GM19025 (cell line): ENCODE measurements at regions not wholly inside any gene's neighbourhood (a gene's known extent, or its start where the extent isn't known, plus 50 kb on each side); places are given as distances from the start of the nearest gene placed in this dataset.
A peak's percentile ranks its signal among the peaks of the same experiment; 100 is the strongest.

ENCODE experiments used
- ATAC-seq: cut with Tn5 transposase; IDR thresholded peaks from one replicate; pipeline ENCODE4 v1.9.1; 2021; ENCODE audit warnings: mild to moderate bottlenecking, low read depth, moderate library complexity; ENCODE audit not compliant: unreplicated experiment

DNA sequence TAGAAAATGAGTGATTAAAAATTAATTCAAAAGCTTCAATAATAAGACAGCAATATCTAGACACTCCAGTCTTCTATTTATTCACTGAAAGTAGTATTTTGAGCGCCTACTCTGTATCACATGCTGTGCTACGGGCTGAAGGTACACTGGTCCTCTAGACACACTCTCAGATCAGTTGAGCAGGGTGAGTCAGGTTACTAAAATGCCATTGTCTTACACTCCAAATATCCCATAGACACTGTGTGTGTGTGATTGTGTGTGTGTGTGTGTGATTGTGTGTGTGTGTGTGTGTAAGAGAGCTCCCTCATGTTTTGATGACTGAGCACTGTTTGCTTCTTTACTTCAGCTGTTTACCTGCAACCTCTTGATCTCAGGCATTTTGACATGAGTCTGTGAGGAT, 342.8 kb upstream of the BOD1L1 start:
- no peak for ATAC-seq

DNA sequence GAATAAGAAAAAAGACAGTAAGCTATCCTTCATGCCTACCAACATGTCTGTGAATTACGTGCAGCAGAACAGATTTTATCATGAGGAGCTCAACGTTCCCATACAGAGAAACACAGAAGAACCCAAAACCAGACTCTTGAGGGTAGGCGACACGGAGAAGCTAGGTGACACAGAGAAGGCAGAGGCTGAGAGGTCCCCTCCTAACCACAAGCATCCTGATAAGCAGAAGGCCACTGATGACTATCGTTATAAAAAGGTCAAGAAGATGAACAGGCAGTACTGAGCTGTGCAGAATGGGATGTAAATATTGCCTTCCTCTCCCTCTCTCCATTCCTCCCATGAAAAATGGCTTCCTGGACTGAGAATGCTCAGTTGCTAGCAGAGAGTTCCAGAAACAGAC, 350.2 kb upstream of the BOD1L1 start:
- no peak for ATAC-seq

GRCh38 chr4:13980317-13981310, 353.1 kb upstream of the BOD1L1 start:
- peak; percentile 80 for ATAC-seq

GRCh38 chr4:13981499-13981898, 354.0 kb upstream of the BOD1L1 start:
- no peak for ATAC-seq

GRCh38 chr4:13982010-13982409, 354.5 kb upstream of the BOD1L1 start:
- no peak for ATAC-seq

GRCh38 chr4:13983189-13983790, 355.8 kb upstream of the BOD1L1 start:
- no peak for ATAC-seq

- ATAC-seq: no peak
These were observed 357.7 kb upstream of the BOD1L1 start for GRCh38 chr4:13984991-13985800.

- no peak for ATAC-seq
These were observed 358.3 kb upstream of the BOD1L1 start for GRCh38 chr4:13985837-13986236.

GRCh38 chr4:13986548-13986947, 359.0 kb upstream of the BOD1L1 start:
- ATAC-seq: no peak

DNA sequence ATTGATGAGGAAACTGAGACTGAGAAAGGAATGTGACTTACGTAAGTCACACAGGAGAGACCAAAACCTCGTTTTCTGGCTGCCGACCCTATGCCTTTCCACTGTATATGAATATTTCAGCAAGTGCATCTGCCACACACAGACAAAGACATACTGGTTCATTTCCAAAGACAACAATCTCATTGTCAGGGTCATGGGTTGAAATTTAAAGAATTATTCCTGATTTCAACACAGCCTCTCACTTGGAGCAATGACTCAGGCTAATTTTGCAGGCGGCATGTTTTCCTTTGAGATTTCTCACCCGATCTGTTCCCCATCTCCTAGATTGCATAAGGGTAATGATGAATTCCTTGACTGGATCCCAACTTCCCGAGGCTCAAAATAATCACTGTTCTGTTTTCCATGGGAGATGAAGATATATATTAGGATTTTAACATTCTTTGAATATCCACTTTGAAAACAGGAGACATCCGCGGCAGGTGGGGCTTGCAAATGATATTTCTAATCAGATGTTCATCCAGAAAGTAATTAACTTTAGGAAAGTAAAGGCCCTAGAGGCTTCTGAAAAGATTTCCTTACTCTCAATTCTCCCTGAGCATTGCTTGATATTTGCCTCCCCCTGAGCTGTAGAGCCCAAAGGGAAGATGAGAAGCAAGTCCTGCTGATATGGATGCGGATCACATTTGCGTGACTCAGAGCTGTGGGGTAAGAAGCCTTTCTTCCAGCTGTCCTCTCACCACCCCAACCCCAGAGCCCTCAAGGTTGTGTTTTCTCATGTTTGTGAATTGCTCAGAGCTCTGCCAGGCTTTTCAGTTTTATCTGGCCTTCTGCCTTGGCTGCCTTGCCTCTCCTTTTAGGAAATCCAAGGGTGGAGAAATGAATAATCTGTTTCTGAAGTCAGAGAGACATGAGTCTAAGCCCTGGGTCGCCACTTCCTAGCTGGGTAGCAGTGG, 361.1 kb upstream of the BOD1L1 start:
- no peak for ATAC-seq

GRCh38 chr4:13989501-13989900, 362.0 kb upstream of the BOD1L1 start:
- ATAC-seq: no peak

DNA sequence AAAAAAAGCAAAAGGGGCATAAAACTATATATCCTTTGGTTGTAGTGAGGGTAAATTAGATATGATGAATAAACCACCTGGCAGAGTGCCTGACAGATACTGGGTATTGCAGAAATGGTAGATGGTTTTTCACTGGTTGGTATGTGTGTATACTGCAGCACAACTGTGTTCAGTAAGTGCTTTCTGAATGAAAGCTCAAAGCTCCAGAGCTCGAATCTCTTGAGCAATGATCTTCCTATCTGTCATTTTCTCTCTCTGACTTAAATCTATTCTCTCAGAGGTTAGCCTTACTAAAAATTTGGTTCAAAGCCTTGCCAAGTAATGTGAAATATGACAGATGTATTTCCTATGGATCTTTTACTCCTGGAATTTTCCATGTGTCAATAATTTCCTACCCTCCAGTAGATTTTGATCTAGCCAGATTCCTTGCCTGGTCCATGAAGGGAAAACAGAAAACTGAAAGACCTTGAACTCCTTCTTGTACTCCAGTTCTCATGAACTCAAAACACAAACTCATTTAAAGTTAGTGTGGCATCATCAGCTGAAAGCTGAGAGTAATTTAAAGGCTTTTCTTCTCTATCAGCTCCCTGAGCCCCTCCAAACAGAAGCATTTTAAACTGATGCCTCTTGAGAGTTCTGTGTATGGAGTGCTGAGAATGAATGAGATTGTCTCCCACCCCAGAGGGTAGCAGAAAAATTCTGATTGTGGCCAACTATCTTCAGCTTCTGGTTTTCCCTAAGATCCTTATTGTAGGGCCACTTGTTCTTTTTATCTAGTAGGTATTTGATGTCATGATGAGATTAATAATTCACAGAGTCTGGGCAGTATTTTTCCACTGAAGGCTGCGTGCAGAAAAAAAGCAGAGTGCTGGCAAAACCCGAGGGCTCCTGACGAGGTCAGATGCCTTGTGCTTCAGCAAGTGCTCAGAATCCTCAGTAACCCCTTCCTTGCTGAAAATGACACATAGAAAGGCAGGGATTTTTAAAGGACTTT, 363.4 kb upstream of the BOD1L1 start:
- no peak for ATAC-seq

DNA sequence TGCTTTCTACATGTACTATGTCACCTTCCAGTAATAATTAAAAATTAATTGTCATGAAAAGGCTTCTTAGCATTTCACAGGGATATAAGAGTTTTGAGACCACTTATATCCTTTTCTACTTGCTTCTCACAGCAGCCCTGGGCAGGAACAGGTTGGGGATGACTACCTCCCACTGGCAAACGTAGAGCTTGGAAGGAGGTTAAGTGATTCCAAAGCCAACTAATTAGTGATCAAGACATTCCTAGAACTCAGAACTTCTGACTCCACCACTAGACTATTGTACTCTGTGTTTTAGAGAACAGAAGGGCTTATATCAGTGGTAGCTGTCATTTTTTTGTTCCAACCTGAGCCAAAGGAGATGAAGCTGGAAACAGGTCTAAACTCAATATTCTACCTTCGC, 364.5 kb upstream of the BOD1L1 start:
- ATAC-seq: no peak

DNA sequence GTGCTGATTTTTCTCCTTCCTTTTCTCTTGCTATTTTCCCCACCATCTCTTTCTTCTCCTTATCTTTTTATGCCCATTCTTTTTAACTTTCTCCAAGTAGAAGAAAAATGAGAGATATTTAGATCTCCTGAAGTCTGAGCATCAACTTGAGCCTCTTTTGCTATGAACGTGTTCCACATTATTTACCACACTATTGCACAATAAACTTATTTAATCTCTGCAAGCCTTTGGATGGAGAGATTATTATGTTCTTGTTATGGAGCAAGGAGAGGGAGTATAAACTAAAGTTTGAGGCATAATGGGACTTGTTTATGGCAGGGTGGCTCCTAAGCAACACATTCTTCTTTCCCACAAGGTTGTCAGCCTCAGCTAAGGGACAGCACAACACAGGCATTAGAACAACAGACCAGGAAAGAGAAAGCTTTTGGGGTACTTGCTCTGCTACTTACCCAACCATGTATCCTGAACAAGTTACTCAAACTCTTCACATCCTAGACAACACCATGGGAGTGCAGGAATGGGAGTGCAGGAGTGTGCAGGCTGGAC, 365.5 kb upstream of the BOD1L1 start:
- no peak for ATAC-seq

DNA sequence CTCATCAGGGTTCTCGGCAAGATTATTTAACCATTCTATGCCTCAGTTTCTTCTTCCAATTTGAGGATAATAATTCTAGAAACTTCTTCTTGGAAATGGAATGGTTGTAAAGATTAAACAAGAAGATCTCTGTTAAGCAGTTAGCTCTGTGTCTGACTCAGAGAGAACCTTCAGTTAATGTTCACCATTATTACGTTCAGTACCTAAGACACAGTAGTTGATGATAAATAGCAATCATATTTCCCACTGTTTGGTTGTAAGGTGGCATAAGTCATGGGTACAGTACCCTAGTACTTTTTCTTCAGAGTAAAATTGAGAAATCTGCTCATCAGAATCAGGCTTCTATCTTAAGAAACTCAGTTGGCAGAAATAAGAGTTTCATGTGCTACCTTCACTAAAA, 366.5 kb upstream of the BOD1L1 start:
- ATAC-seq: no peak

- ATAC-seq: no peak
These were observed 371.4 kb upstream of the BOD1L1 start for GRCh38 chr4:13998850-13999445.

- no peak for ATAC-seq
These were observed 372.7 kb upstream of the BOD1L1 start for GRCh38 chr4:14000091-14000814.
